ENCODE measurements at regions not wholly inside any gene's neighbourhood (a gene's known extent, or its start where the extent isn't known, plus 50 kb on each side); places are given as distances from the start of the nearest gene placed in this dataset.
"Not testable (repeated sequence)": the region's sequence is repeated elsewhere in the genome, so short reads cannot be mapped to it uniquely, and the experiment has no call there.

- no peak for DNase-seq (ENCODE audit: low read depth)
Observed at GRCh38 chr11:25319127-25319526, 822.3 kb downstream of the LUZP2 start.

- DNase-seq (ENCODE audit: low read depth) = no peak
Observed at GRCh38 chr11:25327656-25328055, 830.8 kb downstream of the LUZP2 start.

DNA sequence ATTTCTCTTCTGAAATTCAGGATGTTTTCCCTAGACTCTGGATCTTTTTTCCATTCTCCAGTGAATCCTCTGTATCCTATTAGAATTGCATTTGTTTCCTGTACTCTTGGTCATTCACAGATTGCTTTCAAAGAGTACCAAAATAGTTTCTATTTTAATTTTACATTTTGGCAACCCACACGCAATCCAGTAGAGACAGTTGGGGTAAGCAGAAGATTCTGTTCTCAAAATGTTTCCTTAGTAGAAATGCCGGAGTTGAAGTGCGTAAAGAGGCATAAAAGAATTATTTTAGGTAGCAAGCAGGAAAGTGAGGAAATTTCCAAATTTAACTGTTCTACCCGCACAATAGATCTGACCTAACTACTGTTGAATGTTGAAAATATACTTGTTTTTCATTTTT, 842.4 kb downstream of the LUZP2 start:
- DNase-seq (ENCODE audit: low read depth) = no peak

GRCh38 chr11:25349537-25349936, 852.7 kb downstream of the LUZP2 start:
- no peak for DNase-seq (ENCODE audit: low read depth)

GRCh38 chr11:25350899-25351803, 854.3 kb downstream of the LUZP2 start:
- no peak for DNase-seq (ENCODE audit: low read depth)

DNA sequence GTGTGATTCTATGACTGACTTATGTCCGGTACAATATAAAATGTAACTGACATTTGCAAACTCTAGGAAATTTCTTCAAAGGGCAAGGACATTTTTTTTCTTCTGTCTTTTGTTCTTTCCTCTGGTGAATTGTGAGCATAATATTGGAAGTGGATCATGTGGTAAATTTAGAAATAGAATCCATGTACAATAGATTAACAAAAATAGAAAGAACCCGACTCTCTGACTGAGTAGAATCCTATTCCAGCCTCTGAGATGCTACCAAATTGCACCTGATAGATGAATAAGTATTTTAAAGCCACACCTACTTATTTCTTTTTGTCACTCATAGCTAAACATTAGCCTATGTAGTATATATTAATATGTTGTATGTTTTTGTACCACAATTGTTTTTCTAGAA, 860.3 kb downstream of the LUZP2 start:
- no peak for DNase-seq (ENCODE audit: low read depth)

DNA sequence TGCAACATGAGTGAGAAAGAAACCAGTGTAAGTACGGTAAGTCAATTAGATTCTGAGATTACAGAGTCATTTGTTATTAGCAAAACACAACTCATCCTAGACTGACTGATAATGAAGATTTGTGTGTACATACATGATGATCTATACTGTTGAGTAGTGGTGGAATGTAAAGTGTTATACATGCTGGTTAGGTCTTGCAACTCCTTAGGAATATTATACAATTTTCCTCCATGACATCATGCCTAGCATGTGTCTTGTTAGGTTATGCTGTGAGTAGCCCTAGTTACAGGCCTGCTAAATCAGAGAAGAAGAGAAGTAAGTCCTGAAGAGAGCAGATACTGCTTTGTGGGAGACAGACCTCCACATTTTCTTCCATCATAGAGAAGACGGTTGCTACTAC, 880.6 kb downstream of the LUZP2 start:
- no peak for DNase-seq (ENCODE audit: low read depth)

DNA sequence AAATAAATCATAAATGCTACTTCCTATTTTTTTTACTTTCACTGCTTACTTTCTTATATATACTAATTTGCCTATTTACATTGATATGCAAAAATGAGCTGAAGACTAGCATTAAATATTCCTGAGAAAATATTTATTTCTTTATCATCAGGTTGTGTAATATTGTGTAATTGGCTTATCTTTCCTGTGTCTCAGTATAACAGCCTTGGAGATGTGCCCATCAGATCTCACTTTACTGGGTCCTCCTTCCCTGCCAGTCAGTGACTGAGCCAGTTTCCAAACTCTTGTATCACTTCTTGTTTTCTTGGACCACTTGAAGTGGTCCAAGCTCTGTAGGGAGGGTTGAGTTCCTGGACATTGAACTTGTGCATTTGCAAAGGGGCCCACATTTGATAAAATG, 900.0 kb downstream of the LUZP2 start:
- DNase-seq (ENCODE audit: low read depth) = no peak

DNA sequence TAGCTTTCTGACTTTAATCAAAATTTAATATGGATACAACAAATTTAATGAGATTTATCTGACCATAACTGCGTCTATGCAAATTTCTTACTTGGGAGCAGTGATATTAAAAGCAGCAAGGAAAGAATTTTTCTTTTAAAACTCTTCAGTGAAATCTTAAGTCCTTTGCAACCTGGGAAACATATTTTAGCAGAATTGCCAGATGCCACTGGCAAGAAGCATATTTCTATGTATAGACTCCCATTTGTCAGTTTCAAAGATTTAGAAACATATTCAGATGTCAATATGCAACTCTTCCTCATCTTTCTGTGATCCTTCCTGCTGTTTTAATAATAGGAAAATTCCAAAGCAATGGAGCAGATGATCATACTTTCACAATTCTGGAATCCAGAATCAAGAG, 911.3 kb downstream of the LUZP2 start:
- no peak for DNase-seq (ENCODE audit: low read depth)

DNA sequence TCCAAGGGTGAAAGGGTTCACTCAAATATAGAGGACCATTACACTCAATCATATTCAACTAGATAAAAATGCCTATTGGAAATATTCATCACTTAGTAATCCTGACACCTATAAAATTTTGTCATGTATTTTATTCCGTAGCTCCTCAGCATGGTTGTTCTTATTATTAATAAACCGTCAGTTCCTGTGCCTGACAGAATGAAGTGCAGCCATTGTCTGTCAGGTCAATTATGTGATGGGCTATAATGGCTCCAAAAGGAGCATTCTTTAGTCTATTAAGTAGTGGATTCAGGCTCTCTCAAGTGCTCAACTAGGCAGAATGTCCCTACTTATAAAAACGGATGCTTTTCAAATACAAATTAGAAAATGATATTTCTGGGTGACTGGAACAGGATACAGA, 916.1 kb upstream of the ANO3 start:
- DNase-seq (ENCODE audit: low read depth) = no peak

- no peak for DNase-seq (ENCODE audit: low read depth)
Observed at GRCh38 chr11:25423436-25424199, 908.3 kb upstream of the ANO3 start.

GRCh38 chr11:25432376-25432775, 899.6 kb upstream of the ANO3 start:
- DNase-seq (ENCODE audit: low read depth) = no peak

DNA sequence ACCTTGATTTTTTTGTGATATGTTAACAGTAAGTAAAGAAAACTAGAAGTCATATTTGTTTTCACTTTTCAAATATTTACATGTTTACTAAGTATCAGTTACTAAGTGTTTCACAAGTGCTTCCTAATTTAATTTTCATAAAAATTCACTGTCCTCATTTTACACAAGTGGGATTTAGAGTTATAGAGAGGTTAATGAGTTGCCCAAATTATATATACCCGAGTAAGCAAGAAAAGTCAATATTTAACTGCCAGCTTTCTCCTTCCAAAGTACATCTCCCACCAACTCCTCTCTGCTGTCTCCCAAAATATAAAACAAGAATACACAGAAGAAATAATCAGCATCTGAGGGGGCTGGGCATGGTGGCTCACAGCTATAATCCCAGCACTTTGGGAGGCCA, 896.7 kb upstream of the ANO3 start:
- no peak for DNase-seq (ENCODE audit: low read depth)

DNA sequence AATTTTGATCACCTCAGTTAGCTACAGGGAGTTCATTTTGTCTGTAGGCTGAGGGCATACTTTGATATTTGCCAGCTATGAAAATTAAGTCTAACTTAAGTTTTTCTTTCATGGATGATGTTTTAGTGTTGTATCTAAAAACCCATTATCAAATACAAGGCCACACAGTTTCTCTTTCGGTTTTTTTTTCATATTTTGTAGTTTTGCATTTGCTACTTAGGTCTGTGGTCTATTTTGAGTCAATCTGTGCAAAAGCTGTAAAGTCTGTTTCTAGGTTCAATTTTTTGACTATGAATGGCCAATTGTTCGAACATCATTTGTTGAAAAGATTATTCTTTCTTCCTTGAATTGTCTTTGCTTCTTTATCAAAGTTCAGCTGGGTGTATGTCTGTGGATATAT, 895.6 kb upstream of the ANO3 start:
- no peak for DNase-seq (ENCODE audit: low read depth)

- DNase-seq (ENCODE audit: low read depth) = no peak
Observed at GRCh38 chr11:25441421-25441820, 890.5 kb upstream of the ANO3 start.

- DNase-seq (ENCODE audit: low read depth) = no peak
Observed at GRCh38 chr11:25449091-25449490, 882.8 kb upstream of the ANO3 start.

GRCh38 chr11:25453471-25453870, 878.5 kb upstream of the ANO3 start:
- DNase-seq (ENCODE audit: low read depth) = no peak

GRCh38 chr11:25456211-25456610, 875.7 kb upstream of the ANO3 start:
- DNase-seq (ENCODE audit: low read depth) = no peak

GRCh38 chr11:25483915-25484635, 847.9 kb upstream of the ANO3 start:
- no peak for DNase-seq (ENCODE audit: low read depth)

DNA sequence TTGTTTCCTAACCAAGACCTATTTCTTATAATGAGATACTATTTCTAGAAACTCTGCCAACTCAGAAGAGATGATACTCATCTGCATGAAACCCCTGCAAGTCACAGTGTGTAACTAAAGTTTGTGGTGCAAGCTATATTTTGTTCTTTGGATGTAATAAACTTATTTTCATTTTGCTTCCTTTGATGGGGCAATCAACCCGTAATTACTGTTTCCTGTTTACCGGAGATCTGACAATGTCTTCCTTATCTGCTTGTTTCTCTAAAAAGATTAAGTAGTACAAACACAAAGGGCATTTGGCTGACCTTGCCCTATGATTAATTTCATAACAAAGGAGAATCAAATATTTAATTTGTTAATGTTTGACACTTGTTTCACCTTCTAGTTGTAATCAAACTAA, 846.6 kb upstream of the ANO3 start:
- no peak for DNase-seq (ENCODE audit: low read depth)

- not testable (repeated sequence) for DNase-seq (ENCODE audit: low read depth)
Observed at GRCh38 chr11:25486338-25486737, 845.6 kb upstream of the ANO3 start.

DNA sequence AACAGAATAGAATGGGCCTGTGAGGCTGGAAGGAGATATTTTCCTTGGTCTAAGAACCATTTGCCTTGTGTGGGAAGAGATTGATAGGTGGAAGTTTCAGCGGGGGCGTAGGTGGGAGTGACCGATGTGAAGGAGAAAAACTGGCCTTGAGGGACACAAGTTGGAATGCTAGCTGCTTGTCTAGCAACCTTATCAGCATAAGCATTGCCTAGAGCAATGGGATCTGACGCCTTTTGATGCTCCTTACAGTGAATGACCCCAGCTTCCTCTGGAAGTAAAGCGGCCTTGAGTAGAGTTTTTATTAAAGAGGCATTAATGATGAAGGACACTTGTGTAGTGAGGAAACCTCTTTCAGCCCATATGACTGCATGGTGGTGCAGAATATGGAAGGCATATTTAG, 843.8 kb upstream of the ANO3 start:
- DNase-seq (ENCODE audit: low read depth) = not testable (repeated sequence)

DNA sequence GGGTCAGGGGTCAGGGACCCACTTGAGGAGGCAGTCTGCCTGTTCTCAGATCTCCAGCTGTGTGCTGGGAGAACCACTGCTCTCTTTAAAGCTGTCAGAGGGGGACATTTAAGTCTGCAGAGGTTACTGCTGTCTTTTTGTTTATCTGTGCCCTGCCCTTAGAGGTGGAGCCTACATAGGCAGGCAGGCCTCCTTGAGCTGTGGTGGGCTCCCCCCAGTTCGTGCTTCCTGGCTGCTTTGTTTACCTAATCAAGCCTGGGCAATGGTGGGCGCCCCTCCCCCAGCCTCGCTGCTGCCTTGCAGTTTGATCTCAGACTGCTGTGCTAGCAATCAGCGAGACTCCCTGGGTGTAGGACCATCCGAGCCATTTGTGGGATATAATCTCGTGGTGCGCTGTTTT, 830.5 kb upstream of the ANO3 start:
- DNase-seq (ENCODE audit: low read depth) = not testable (repeated sequence)
